ENCODE measurements at regions not wholly inside any gene's neighbourhood (a gene's known extent, or its start where the extent isn't known, plus 50 kb on each side); places are given as distances from the start of the nearest gene placed in this dataset.

DNA sequence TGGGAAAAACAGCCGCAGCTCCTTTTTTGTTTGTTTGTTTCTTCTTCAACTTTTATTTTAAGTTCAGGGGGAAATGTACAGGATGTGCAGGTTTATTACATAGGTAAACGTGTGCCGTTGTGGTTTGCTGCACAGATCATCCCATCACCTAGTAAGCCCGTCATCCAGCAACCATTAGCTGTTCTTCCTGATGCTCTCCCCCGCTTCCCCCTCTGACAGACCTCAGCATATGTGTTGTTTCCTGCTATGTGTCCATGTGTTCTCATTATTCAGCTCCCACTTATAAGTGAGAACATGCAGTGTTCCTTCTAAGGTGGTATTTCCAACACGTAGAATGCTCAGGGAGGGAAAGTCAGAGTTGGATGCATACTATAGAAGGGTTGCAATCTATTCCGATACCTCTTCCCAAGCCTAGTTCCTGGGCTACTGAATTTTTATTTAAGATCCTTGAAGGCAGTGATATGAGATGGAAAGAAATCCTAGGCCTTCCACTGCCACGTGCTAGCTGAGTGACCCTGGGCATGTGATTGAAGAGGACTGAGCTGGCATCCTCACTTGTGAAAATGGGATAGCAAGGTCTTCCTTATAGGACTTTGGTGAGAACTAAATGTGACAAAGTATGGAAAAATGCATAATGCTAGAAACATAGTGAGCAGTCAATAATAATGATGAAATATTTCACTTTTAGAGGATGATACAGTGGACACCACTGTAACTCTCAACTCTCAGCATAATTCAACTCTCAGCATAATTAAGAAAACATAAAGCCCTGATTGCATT is 278.5 kb downstream of the REEP3 start:
- no peak for TF ChIP-seq NFE2 (CRISPR knock-in tag; IDR thresholded peaks at IDR 0.05)
- TF ChIP-seq ZC3H4 (CRISPR knock-in tag; IDR thresholded peaks at IDR 0.05; ENCODE audit: borderline replicate concordance) = no peak
- TF ChIP-seq, protein P1, sequence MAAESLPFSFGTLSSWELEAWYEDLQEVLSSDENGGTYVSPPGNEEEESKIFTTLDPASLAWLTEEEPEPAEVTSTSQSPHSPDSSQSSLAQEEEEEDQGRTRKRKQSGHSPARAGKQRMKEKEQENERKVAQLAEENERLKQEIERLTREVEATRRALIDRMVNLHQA (CRISPR knock-in tag; IDR thresholded peaks at IDR 0.05) = no peak
- TF ChIP-seq ZNF282 (IDR thresholded peaks at IDR 0.05; ENCODE audit: partially characterized antibody) = no peak
- TF ChIP-seq, protein P2, sequence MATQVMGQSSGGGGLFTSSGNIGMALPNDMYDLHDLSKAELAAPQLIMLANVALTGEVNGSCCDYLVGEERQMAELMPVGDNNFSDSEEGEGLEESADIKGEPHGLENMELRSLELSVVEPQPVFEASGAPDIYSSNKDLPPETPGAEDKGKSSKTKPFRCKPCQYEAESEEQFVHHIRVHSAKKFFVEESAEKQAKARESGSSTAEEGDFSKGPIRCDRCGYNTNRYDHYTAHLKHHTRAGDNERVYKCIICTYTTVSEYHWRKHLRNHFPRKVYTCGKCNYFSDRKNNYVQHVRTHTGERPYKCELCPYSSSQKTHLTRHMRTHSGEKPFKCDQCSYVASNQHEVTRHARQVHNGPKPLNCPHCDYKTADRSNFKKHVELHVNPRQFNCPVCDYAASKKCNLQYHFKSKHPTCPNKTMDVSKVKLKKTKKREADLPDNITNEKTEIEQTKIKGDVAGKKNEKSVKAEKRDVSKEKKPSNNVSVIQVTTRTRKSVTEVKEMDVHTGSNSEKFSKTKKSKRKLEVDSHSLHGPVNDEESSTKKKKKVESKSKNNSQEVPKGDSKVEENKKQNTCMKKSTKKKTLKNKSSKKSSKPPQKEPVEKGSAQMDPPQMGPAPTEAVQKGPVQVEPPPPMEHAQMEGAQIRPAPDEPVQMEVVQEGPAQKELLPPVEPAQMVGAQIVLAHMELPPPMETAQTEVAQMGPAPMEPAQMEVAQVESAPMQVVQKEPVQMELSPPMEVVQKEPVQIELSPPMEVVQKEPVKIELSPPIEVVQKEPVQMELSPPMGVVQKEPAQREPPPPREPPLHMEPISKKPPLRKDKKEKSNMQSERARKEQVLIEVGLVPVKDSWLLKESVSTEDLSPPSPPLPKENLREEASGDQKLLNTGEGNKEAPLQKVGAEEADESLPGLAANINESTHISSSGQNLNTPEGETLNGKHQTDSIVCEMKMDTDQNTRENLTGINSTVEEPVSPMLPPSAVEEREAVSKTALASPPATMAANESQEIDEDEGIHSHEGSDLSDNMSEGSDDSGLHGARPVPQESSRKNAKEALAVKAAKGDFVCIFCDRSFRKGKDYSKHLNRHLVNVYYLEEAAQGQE (IDR thresholded peaks at IDR 0.05; ENCODE audit: borderline replicate concordance in 1 of 2, low read depth in 1 of 2, low read length in 2 of 2) = no peak
- no peak for TF ChIP-seq NR0B2 (CRISPR knock-in tag; IDR thresholded peaks at IDR 0.05)
- no peak for TF ChIP-seq CTCF (CRISPR knock-in tag; IDR thresholded peaks at IDR 0.05)
- no peak for TF ChIP-seq MEIS2 (CRISPR knock-in tag; IDR thresholded peaks at IDR 0.05)
- no peak for TF ChIP-seq HOXD1 (CRISPR knock-in tag; IDR thresholded peaks at IDR 0.05)
- no peak for TF ChIP-seq ZNF432 (CRISPR knock-in tag; IDR thresholded peaks at IDR 0.05; ENCODE audit: borderline replicate concordance)
- TF ChIP-seq, protein P3, sequence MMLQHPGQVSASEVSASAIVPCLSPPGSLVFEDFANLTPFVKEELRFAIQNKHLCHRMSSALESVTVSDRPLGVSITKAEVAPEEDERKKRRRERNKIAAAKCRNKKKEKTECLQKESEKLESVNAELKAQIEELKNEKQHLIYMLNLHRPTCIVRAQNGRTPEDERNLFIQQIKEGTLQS (CRISPR knock-in tag; IDR thresholded peaks at IDR 0.05) = no peak
- no peak for TF ChIP-seq HNRNPLL (IDR thresholded peaks at IDR 0.05; ENCODE audit: low read depth, low read length, poor library complexity, severe bottlenecking)
- TF ChIP-seq ZNF512 (CRISPR knock-in tag; IDR thresholded peaks at IDR 0.05) = no peak

Data from HepG2 (cell line).